DMS53 treated with DMSO at 0.1 percent for 48 hours (cell line): ENCODE measurements at regions not wholly inside any gene's neighbourhood (a gene's known extent, or its start where the extent isn't known, plus 50 kb on each side); places are given as distances from the start of the nearest gene placed in this dataset.

Source experiments
- DNase-seq: peaks from one replicate; lab custom pipeline; 2025; ENCODE audit not compliant: unreplicated experiment; lab: John Stamatoyannopoulos, UW

DNA sequence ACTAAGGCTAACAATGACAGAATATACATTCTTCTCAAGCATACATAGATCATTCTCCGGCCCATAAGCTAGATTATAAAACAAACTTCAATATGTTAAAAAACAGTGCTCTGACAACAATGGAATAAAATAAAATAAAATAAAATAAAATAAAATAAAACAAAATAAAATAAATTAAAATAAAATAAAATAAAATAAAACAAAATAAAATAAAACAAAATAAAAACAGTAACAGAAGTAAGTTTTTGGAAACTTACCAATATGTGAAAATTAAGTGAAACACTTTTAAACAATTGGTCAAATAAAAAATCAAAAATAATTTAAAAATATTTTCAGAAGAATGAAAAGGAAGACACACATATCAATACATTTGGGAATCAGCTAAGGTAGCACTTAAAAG is 1785.8 kb upstream of the PCDH20 start:
- DNase-seq, result no peak

DNA sequence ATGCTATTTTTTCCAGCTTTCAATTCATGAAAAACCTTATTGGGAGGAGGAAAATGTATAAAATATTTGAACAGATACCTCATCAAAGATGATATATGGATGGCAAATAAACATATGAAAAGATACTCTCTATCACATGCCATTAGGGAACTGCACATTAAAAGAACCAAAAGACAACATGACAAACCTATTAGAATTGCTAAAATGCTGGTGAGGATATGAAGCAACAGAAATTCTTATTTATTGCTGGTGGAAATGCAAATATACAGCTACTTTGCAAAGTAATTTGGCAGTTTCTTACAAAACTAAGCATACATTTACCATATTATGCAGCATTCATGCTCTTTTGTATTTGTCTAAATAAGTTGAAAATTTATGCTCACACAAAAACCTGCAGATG is 1783.9 kb upstream of the PCDH20 start:
- DNase-seq, result no peak

DNA sequence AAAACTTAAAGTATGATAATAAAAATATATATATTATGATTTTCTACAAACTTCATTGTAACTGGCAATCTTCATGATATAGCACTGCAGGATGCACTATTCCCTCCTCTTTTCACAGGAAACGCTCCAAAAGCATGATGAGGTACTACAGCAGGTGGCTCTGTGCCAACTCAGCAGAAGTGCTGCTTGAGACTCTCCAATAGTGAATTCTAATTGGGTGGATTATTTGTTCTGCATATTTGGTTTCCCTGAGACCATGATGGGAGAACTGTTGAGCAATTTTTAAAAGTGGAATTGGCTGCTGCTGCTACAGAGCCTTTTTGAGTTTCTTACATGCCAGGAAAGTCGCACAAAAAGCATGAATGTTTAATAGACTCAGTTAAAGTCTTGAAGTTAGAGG is 1782.4 kb upstream of the PCDH20 start:
- DNase-seq, result peak; percentile 2

DNA sequence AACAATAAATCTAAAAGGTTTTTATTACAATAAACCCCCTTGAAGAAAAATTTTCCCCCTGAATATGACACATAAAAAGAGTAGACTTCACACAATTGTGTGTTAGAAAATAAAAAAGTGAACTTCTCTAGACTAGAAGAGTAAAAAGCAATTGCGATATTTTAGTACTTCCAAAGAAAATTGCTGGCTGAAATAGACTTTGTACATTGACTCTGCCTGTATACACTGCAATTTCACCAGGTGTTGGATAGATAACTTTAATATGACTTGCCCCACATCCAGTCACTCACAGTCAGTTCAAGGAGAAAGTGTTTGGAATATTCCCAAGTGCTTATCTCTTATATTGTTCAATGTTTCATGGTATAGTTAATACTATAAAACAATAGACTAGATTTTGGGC is 1780.1 kb upstream of the PCDH20 start:
- no peak for DNase-seq

DNA sequence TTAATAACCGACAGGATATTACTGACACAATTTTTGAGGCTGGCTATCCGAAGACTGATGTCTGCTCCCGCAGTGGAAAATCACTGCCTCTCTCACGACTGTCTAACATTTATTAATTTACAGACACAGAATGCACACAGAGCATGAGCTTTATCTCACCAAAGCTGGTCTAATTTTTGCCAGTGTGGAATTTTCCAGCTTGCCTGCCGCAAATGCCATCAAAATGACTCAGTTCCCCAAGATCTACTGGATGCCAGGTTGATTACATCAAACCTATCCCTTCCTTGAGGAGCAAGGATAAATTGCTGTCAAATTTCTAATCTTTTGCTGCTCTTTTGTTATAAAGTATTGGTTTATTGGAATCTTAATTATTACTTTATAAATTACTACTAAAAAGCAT is 1775.1 kb upstream of the PCDH20 start:
- no peak for DNase-seq

DNA sequence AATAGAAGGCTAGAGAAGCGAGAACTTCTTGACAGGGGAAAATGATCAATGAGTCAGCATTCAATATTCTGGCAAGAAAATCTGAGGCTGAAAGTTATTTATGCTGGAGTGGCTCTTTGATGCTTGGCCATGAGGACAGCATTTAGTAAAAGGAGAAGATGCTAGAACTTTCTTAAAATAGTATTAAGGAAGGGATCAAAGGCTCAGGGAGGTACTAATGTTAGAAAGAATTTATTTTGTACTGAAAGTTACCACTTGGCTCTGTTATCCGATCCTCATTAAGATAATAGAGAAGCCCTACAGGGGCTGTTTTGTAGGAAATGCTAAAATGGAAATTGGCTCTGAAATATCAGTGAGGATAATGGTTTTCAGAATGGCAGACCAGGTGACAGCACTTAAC is 1774.6 kb upstream of the PCDH20 start:
- no peak for DNase-seq

GRCh38 chr13:63189712-63190111 is 1774.1 kb upstream of the PCDH20 start:
- no peak for DNase-seq

GRCh38 chr13:63184693-63185092 is 1769.0 kb upstream of the PCDH20 start:
- DNase-seq, result no peak

DNA sequence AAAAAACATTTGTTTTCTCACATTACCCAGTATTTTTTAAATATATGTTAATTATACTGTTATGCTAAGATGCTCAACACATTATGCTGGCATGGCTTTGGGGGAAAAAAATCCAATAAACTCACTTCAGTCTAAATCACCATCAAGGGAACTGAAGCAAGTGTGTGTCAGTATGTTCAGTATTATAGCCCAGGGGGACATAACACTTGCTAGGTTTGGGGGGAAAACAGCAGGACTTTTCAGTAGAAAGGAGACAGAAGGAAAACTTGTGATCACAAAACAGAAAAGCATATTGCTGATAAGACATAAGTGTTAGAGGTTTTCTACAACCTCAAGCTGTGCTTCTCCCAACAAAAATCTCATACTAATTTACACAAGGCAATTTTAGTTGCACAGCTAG is 1759.9 kb upstream of the PCDH20 start:
- no peak for DNase-seq

DNA sequence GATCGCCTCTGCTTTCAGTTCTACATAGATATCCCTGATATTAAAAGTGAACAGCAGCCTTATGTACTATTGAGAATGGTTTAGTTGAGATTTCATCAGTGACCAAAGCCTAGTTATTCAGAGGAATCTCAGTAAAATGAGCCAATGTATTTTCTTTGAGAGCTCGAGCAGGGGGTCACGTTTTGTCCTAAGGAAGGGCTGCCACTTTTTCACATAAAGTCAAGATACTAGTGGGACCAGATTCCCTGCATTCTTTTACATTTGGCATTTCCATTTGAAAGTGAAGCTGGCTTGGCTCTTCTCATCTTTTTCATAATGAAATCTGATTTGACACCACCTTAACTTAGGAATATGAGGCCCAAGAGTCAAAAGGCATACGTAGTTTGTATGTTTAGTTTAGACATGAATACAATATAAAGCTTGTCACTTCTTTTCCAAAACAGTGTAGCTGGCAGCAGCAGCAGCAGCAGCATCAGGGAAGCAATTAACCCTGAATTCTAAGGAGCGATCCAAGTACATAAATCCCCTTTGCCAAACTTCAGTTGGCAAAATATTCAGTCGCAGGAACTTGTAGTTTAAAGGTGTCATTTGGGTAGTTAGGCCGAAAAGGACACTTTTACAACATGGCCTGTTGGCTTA is 1752.2 kb upstream of the PCDH20 start:
- no peak for DNase-seq

GRCh38 chr13:63166345-63166744 is 1750.7 kb upstream of the PCDH20 start:
- DNase-seq, result no peak

DNA sequence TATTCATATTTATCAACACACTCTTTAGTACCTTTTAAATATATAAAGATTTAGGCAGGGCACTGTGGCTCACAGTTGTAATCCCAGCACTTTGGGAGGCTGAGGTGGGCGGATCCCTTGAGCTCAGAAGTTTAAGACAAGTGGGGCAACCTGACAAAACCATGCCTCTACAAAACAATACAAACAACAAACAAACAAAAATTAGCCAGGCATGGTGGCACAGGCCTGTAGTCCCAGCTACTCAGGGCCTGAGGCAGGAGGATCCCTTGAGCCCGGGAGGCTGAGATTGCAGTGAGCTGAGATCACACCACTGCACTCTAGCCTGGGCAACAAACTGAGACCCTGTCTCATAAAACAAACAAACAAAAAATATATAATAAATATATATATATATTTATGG is 1748.3 kb upstream of the PCDH20 start:
- DNase-seq, result no peak

- DNase-seq, result no peak
Measured at GRCh38 chr13:63161219-63161618, 1745.6 kb upstream of the PCDH20 start.

DNA sequence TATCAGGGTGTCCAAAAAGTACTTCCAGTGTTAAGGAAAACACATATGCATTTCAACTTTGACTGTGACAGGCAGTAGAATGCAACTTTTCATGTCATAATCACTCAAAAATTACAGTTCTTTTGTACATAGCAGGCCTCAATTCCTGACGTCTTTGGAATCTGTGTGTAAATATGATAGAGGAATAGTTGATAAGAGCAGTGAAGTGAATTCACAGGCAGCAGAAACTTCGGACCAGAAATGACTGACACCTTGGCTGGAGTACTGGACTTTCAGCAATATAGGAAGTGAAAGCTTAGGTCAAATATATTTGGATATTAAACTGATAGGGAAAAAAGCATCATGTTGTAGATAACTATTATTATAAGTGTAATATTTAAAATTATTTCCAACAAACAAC is 1741.2 kb upstream of the PCDH20 start:
- no peak for DNase-seq

DNA sequence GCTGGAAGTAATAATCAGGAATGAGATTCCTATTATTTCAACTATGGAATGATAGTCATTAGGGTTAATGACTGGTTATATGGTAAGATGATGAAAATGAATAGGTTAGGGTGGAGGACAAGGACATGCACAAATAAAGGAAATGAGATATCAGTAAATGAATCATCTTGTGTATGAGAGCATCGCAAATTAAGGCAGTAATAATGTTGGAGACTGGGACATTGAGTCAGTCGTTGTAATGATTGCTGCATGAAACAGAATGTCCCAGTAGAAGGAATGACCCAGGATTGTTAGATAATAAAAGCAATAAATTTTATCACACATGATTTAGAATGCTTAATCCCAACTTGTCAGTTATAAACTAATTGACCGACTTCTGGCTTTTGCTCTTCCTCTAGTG is 1733.7 kb upstream of the PCDH20 start:
- DNase-seq, result no peak

DNA sequence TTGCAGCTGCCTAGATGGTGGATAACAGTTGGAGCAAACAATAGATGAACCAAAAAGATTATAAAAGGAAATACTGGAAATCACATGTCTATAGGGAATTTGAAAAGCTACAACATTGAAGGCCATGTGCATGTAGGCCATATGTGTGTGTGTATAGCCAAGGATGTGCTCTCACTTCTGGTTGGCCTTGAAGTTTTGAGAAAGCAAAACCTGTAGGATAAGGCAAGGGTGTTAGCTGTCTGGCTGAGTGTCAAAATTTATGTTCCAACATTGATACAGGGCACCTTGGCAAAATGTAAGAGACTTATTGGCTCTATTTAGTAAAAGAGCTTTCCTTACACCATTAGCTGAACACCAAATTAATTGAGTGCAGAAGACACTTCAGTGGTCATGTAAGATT is 1723.6 kb upstream of the PCDH20 start:
- no peak for DNase-seq

DNA sequence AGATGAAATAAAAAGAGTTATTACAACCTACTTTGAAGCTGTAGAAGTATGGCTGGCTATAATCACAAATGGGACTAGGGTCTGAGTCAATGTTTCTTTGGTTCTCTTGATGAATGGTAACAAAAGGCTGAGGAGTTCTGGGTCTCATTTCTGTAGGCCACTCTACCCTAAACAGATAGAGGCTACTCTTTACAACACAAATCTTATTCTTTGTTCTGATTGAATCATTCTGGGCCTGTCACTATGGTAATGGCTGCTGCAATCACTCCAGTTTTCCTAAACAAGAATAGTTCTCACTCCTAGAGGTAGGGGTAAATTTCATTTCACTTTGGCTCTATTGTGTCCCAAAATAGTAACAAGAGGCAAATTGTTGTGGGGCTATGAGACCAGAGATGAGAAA is 1714.3 kb upstream of the PCDH20 start:
- DNase-seq, result no peak

- DNase-seq, result no peak
Measured at GRCh38 chr13:63128716-63129115, 1713.1 kb upstream of the PCDH20 start.

GRCh38 chr13:63124863-63125262 is 1709.2 kb upstream of the PCDH20 start:
- no peak for DNase-seq

DNA sequence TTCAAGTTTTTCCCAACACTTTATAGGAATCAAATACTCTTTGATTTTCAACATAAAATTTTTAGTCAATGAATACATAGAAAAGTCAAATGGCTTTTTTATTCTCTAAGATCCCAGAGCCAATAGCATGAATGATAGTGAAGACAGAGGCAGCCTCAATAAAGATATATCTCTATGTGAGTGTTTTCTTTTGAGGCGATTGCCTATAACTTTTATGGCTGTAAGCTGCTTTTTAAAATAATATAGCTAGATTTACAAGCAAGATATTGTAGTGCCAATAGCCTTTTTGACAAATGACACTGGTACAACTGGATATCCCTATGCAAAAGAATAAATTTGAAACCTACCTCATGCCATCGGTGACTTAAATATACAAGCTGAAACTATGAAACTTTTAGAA is 1705.2 kb upstream of the PCDH20 start:
- DNase-seq, result no peak

DNA sequence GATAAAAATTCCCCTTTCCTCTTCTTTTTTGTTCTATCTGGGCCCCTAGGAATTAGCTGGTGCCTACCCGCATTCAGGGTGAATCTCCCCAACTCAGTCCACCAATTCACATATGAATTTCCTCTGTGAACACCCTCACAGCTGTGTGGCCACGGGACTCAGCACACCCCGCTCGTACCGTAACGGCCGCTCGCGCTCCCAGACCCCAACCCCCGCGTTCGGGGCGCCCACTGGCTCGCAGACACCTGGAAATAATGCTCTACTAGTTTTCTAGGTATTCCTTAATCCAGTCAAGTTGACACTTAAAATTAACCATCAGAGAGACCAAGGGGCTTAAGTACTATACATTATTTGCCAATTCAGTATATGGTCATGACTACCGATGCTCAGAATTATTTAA is 1702.1 kb upstream of the PCDH20 start:
- no peak for DNase-seq

DNA sequence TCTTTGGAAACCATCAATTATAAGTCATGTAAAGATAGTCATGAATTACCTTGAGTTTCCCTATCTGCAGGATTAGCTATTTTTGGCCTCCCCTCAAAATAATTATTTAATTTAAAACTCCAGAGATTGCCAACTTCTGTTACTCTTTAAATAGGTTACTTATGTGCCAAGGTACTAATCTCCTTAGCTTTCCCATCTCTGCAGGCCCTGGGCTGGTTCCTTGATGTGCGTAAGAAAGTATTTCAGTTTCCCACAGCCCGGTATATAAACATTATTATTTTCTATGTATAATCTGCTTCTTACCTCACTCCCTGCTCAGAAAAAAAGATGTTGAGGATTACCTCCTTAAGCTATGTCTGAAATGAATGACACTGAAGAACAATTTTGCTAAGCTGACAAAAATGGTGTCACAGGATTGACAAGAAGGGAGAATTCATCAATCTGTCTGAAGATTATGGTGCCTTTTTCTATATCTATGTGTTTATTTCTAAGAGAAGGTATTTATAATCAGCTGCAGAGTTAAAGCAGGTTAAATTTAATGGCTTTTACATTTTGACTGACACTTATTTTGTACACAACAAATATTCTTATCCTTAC is 1697.2 kb upstream of the PCDH20 start:
- DNase-seq, result no peak

DNA sequence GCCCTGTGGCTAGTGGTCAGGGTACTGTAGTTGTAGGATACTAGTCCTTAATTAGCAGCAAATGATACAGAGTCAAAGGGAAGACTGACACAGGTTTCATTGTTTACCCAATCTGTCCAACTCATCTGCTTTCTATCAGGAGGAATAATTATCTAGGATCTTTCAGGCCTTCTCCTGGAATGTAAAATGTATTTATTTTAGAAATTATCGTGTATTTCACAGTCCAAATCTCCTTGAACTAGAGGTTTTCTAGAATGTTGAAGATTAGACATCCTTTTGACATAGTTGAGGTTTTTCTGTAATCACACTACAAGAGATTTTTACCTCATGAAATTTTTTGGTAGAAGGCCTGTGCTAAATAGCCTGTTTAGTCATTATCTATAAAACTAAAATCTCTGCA is 1694.8 kb upstream of the PCDH20 start:
- no peak for DNase-seq
